K562 (cell line): ENCODE measurements at regions not wholly inside any gene's neighbourhood (a gene's known extent, or its start where the extent isn't known, plus 50 kb on each side); places are given as distances from the start of the nearest gene placed in this dataset.

Experiments used
- GTF2A2 ChIP-seq: IDR thresholded peaks from 2 replicates; pipeline ENCODE4 v1.6.1; 2016; ENCODE audit warnings: mild to moderate bottlenecking, missing genetic modification characterization, missing compliant biosample characterization
- KLF16 ChIP-seq: IDR thresholded peaks from 2 replicates; pipeline ENCODE4 v1.6.1; 2016; ENCODE audit warnings: antibody characterized with exemption
- POLR2A ChIP-seq: fragments of 450-650 bp; conservative IDR thresholded peaks from 2 replicates; pipeline ENCODE4 v1.6.1; 2016
- POLR2AphosphoS5 ChIP-seq: IDR thresholded peaks from 2 replicates; pipeline ENCODE4 v1.6.1; 2011; ENCODE audit warnings: mild to moderate bottlenecking, low read depth, low read length, moderate library complexity; ENCODE audit not compliant: control insufficient read depth, insufficient read depth
- SIN3A ChIP-seq, 2 experiments: fragments of 150-350 bp in 1 of 2; IDR thresholded peaks; 2 replicates each; pipeline ENCODE4 v1.6.1; 2011 to 2016; ENCODE audit warnings: borderline replicate concordance in 2 of 2, low read depth in 2 of 2, low read length in 2 of 2, mild to moderate bottlenecking in 2 of 2, moderate library complexity in 2 of 2; ENCODE audit not compliant: control insufficient read depth in 1 of 2
- STAT6 ChIP-seq: sonication (generic); formaldehyde crosslinking; IDR thresholded peaks from 2 replicates; pipeline ENCODE4 v1.8.1; 2023; ENCODE audit warnings: mild to moderate bottlenecking, missing genetic modification reagents
- ZNF830 ChIP-seq: fragments of 250-450 bp; sonication (Bioruptor Pico); IDR thresholded peaks from 2 replicates; pipeline ENCODE4 v1.5.0; 2021; ENCODE audit warnings: mild to moderate bottlenecking

- TF ChIP-seq POLR2AphosphoS5 = no peak
- TF ChIP-seq STAT6 (CRISPR knock-in tag) = no peak
- TF ChIP-seq KLF16 = no peak
- TF ChIP-seq POLR2A = no peak
- TF ChIP-seq GTF2A2 (tag) = no peak
- TF ChIP-seq ZNF830 (CRISPR knock-in tag) = no peak
- no peak for TF ChIP-seq SIN3A (IDR thresholded peaks at IDR 0.05; ENCODE audit: borderline replicate concordance in 2 of 2, control insufficient read depth in 1 of 2, low read depth in 2 of 2, low read length in 2 of 2)
These were observed 96.7 kb upstream of the DIAPH3 start for GRCh38 chr13:60260440-60260839.
